ENCODE measurements at regions not wholly inside any gene's neighbourhood (a gene's known extent, or its start where the extent isn't known, plus 50 kb on each side); places are given as distances from the start of the nearest gene placed in this dataset.
"Not testable (repeated sequence)": the region's sequence is repeated elsewhere in the genome, so short reads cannot be mapped to it uniquely, and the experiment has no call there.

DNA sequence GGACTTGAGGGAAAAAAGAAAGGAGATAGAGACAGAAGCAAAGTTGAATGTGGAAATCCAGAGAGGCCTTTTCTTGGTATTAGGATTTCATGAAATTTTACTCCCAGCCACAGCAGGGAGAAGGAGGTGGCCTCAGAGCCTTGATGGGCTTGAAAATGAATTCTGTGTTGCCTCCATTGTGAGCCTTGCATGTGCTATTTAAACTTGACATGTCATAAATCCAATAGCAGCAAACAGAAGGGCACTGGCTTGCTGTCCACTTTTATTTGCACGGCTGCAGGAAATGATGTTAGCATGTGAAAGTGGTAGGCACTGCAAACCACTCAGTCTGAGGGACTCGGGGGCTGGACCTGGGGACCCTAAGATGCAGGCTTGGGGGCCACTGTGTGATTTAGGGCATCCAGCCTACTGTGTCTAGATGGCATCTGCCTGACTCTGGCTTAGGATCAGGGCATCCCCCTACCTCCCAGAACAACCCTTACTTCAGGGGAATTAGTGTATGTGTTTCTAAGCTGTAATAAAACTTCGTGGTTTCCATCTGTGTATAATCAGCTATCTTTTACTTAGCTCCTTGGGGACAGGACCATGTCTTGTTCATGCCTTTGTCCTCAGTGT lies 139.1 kb upstream of the SKOR2 start:
- DNase-seq (ENCODE audit: extremely low spot score, insufficient read length, low read depth) (no peak), FAIRE-seq (no peak)

DNA sequence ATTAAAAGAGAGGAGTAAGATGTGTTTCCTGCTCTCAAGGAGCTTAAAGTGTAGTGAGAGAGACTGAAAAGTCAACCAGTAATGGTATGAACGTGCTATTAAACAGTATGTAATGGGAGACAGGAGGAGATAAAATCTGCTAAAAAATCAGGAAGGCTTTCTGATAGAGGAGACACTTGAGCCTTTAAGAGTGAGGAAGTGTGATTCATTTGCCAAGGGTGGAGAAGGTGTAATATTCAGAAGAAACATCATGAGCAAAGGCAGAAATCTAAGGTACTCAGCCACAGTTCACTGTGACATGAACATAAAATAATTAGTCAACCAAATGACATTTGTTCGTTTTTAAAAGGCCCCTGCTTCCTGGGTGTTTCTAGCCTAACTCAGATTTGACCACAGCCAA lies 137.8 kb upstream of the SKOR2 start:
- no peak for FAIRE-seq
- no peak for DNase-seq (ENCODE audit: extremely low spot score, insufficient read length, low read depth)

DNA sequence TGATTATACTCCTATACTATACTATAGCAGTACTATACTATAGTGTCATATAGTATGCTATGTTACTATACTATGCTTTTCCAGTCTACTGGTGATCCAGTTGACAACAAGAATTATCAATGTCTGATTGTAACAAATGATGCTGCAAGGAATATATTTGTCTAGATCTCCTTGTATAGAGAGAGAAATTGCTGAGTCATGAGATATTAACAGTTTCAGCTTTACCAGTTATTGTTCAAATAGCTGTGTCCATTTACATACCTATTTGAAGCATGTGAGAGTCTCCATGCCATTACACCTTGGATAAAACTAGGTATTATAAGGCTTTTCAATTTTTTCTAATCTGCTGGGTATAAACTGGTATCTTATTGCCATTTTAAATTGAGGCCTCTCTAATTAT lies 136.4 kb upstream of the SKOR2 start:
- DNase-seq (ENCODE audit: extremely low spot score, insufficient read length, low read depth) (no peak), FAIRE-seq (no peak)

- DNase-seq (ENCODE audit: extremely low spot score, insufficient read length, low read depth) (no peak), FAIRE-seq (no peak)
Measured at GRCh38 chr18:47383729-47384128, 132.3 kb upstream of the SKOR2 start.

DNA sequence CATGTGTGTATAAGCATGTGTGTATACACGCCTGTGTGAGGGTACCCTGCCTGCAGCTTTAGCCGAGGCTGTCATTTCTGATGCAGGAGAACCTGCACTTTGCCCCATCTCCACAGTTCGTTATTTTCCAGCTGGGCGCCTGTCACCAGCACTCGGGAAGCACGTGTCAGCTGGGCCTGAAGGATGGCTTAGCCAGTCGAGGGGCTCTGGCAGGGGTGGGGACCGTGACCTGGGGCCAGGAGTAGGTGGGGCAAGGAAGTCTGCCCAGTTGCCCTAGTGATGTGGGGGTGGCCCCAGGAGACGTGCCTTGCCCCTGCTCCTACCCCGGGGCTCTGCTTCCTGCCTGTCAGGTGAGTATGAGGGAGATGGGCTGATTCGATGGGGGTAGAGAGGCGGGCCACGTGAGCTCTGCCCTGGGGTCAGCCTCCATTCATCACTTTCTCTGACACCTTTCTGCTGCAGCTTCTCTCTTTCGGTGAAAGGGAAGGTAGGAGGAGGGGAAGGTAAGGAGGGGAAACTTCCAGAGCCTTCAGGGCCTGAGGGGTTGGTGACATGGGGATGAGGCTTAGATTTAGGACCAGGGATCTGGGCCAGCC lies 130.6 kb upstream of the SKOR2 start:
- FAIRE-seq = no peak
- DNase-seq (ENCODE audit: extremely low spot score, insufficient read length, low read depth) = no peak

- no peak for FAIRE-seq
- DNase-seq (ENCODE audit: extremely low spot score, insufficient read length, low read depth) = no peak
Measured at GRCh38 chr18:47380153-47380552, 128.7 kb upstream of the SKOR2 start.

- DNase-seq (ENCODE audit: extremely low spot score, insufficient read length, low read depth) (no peak), FAIRE-seq (no peak)
Measured at GRCh38 chr18:47373465-47373864, 122.0 kb upstream of the SKOR2 start.

GRCh38 chr18:47370052-47370451 lies 118.6 kb upstream of the SKOR2 start:
- DNase-seq (ENCODE audit: extremely low spot score, insufficient read length, low read depth) (no peak), FAIRE-seq (no peak)

DNA sequence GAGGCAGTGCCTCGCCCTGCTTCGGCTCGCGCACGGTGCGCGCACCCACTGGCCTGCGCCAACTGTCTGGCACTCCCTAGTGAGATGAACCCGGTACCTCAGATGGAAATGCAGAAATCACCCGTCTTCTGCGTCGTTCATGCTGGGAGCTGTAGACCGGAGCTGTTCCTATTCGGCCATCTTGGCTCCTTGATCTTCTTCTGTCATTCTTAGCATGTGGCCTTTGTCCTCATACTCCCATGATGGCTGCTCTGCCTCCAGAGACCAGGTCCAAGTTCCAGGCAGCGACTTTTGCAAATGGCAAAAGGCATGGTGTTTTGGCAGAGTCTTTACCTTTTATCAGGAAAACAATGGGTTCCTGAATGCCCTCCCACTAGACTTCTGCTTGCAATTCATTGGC lies 102.6 kb upstream of the SKOR2 start:
- DNase-seq (ENCODE audit: extremely low spot score, insufficient read length, low read depth); FAIRE-seq: not testable (repeated sequence)

GRCh38 chr18:47346016-47346415 lies 94.6 kb upstream of the SKOR2 start:
- FAIRE-seq = no peak
- DNase-seq (ENCODE audit: extremely low spot score, insufficient read length, low read depth) = no peak

GRCh38 chr18:47345291-47345690 lies 93.8 kb upstream of the SKOR2 start:
- DNase-seq (ENCODE audit: extremely low spot score, insufficient read length, low read depth) = no peak
- no peak for FAIRE-seq

- DNase-seq (ENCODE audit: extremely low spot score, insufficient read length, low read depth) (no peak), FAIRE-seq (no peak)
Measured at GRCh38 chr18:47343291-47343690, 91.8 kb upstream of the SKOR2 start.

GRCh38 chr18:47342566-47342965 lies 91.1 kb upstream of the SKOR2 start:
- no peak for FAIRE-seq
- no peak for DNase-seq (ENCODE audit: extremely low spot score, insufficient read length, low read depth)

GRCh38 chr18:47341678-47342077 lies 90.2 kb upstream of the SKOR2 start:
- FAIRE-seq (no peak), DNase-seq (ENCODE audit: extremely low spot score, insufficient read length, low read depth) (no peak)

- DNase-seq (ENCODE audit: extremely low spot score, insufficient read length, low read depth) (no peak), FAIRE-seq (no peak)
Measured at GRCh38 chr18:47334966-47335365, 83.5 kb upstream of the SKOR2 start.

GRCh38 chr18:47333926-47334635 lies 82.6 kb upstream of the SKOR2 start:
- FAIRE-seq (no peak), DNase-seq (ENCODE audit: extremely low spot score, insufficient read length, low read depth) (no peak)

DNA sequence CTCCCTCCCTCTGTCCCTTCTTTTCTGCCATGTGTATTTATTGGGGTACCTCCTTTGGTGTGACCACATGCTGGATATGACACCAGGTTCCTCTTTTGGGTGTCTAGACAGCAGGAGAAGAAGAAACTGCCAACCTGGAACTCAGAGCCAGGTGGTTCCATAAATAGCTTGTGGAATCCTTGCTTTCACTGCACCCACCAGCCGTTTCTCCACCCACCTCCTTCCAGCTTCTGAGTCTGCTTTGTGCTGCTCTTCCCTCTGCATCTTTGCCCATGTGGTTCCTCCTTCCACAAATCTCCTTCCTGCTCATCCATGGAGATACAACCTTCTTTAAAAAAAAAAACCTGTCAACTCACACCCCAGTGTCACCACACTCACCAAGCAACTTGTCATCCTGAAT lies 80.2 kb upstream of the SKOR2 start:
- no peak for FAIRE-seq

GRCh38 chr18:47331026-47331425 lies 79.6 kb upstream of the SKOR2 start:
- no peak for FAIRE-seq
- DNase-seq (ENCODE audit: extremely low spot score, insufficient read length, low read depth) = no peak

More for the DNA sequence above, 80.2 kb upstream of the SKOR2 start:
- no peak for DNase-seq (ENCODE audit: extremely low spot score, insufficient read length, low read depth)

GRCh38 chr18:47323158-47323557 lies 71.7 kb upstream of the SKOR2 start:
- DNase-seq (ENCODE audit: extremely low spot score, insufficient read length, low read depth) (no peak), FAIRE-seq (no peak)

DNA sequence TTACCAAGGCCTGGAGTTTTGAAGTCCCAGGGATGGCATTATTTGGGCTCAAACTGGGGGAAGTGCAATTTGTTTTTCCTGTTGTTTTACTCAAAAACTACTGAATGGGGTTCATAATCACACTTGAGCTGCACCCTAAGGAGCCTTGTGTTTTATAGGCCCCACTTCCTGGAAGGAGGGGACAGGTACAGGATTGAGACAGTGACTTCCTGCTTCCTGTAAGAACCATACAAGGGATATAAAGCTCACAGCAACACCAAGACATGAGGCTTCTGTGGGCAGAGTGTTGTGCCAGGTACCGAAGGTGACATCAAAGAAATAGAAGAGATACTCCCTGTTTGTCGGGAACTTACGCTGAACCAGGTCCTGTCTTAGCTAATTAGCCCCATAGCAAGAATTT lies 70.4 kb upstream of the SKOR2 start:
- FAIRE-seq (no peak), DNase-seq (ENCODE audit: extremely low spot score, insufficient read length, low read depth) (no peak)

- FAIRE-seq (no peak), DNase-seq (ENCODE audit: extremely low spot score, insufficient read length, low read depth) (no peak)
Measured at GRCh38 chr18:47317824-47318508, 66.5 kb upstream of the SKOR2 start.
